Trophoblast cell (in vitro differentiated cells and primary cell): ENCODE measurements at regions not wholly inside any gene's neighbourhood (a gene's known extent, or its start where the extent isn't known, plus 50 kb on each side); places are given as distances from the start of the nearest gene placed in this dataset.

Source experiments
- DNase-seq, 2 donors: peaks; one replicate each; pipeline ENCODE4 v3.0.0-alpha.2; 2016
- H2AFZ ChIP-seq: 2 replicates; pipeline ENCODE4 v1.6.1; 2013; ENCODE audit warnings: low read length, moderate library complexity, mild to moderate bottlenecking; ENCODE audit not compliant: insufficient read depth, poor library complexity
- H2AK5ac ChIP-seq: 2 replicates; pipeline ENCODE4 v1.6.1; 2013; ENCODE audit warnings: mild to moderate bottlenecking, low read length
- H2BK120ac ChIP-seq: 2 replicates; pipeline ENCODE4 v1.6.1; 2013; ENCODE audit warnings: low read length, mild to moderate bottlenecking, moderate library complexity; ENCODE audit not compliant: insufficient read depth, poor library complexity
- H2BK12ac ChIP-seq: 2 replicates; pipeline ENCODE4 v1.6.1; 2013; ENCODE audit warnings: mild to moderate bottlenecking, low read length, moderate library complexity
- H2BK5ac ChIP-seq: 2 replicates; pipeline ENCODE4 v1.6.1; 2013; ENCODE audit warnings: low read length, low read depth, moderate library complexity, mild to moderate bottlenecking; ENCODE audit not compliant: poor library complexity
- H3K14ac ChIP-seq: 2 replicates; pipeline ENCODE4 v1.6.1; 2013; ENCODE audit warnings: mild to moderate bottlenecking, low read length
- H3K18ac ChIP-seq: 2 replicates; pipeline ENCODE4 v1.6.1; 2013; ENCODE audit warnings: mild to moderate bottlenecking, low read length
- H3K23ac ChIP-seq: 2 replicates; pipeline ENCODE4 v1.6.1; 2013; ENCODE audit warnings: low read length
- H3K27ac ChIP-seq: 2 replicates; pipeline ENCODE4 v1.5.1; 2013; ENCODE audit warnings: low read depth, mild to moderate bottlenecking, inconsistent platforms, low read length, moderate library complexity
- H3K27me3 ChIP-seq: 2 replicates; pipeline ENCODE4 v1.6.1; 2013; ENCODE audit warnings: inconsistent platforms, mild to moderate bottlenecking, low read length, moderate library complexity; ENCODE audit not compliant: insufficient read depth
- H3K36me3 ChIP-seq, 2 experiments: 1 replicate in 1 of 2; 2 replicates in 1 of 2; pipeline ENCODE4 v1.6.1; 2013; ENCODE audit warnings: low read length in 2 of 2, mild to moderate bottlenecking in 2 of 2, moderate library complexity in 1 of 2; ENCODE audit not compliant: insufficient read depth in 2 of 2, control insufficient read depth in 1 of 2
- H3K4ac ChIP-seq: 2 replicates; pipeline ENCODE4 v1.6.1; 2013; ENCODE audit warnings: low read depth, mild to moderate bottlenecking, low read length, moderate library complexity
- H3K4me1 ChIP-seq, 2 experiments: 1 replicate in 1 of 2; 2 replicates in 1 of 2; pipeline ENCODE4 v1.6.1; 2013; ENCODE audit warnings: low read length in 2 of 2, mild to moderate bottlenecking in 2 of 2, moderate library complexity in 1 of 2; ENCODE audit not compliant: insufficient read depth in 2 of 2, control insufficient read depth in 1 of 2
- H3K4me2 ChIP-seq: 2 replicates; pipeline ENCODE4 v1.6.1; 2013; ENCODE audit warnings: inconsistent platforms, mild to moderate bottlenecking, low read length, moderate library complexity
- H3K4me3 ChIP-seq: 2 replicates; pipeline ENCODE4 v1.5.1; 2013; ENCODE audit warnings: mild to moderate bottlenecking, low read depth, low read length, inconsistent platforms
- H3K79me1 ChIP-seq: one replicate; pipeline ENCODE4 v1.6.1; 2013; ENCODE audit warnings: low read length
- H3K79me2 ChIP-seq: 2 replicates; pipeline ENCODE4 v1.6.1; 2013; ENCODE audit warnings: low read length, mild to moderate bottlenecking; ENCODE audit not compliant: control insufficient read depth, insufficient read depth, poor library complexity
- H3K9ac ChIP-seq: 2 replicates; pipeline ENCODE4 v1.6.1; 2013; ENCODE audit warnings: mild to moderate bottlenecking, low read length
- H3K9me3 ChIP-seq: 2 replicates; pipeline ENCODE4 v1.6.1; 2013; ENCODE audit warnings: low read depth, mild to moderate bottlenecking, control low read depth, inconsistent platforms, low read length; ENCODE audit not compliant: insufficient read depth
- H4K12ac ChIP-seq: 2 replicates; pipeline ENCODE4 v1.6.1; 2013; ENCODE audit warnings: low read depth, mild to moderate bottlenecking, low read length, moderate library complexity
- H4K8ac ChIP-seq: 2 replicates; pipeline ENCODE4 v1.6.1; 2013; ENCODE audit warnings: low read depth, mild to moderate bottlenecking, low read length, moderate library complexity
- H4K91ac ChIP-seq: one replicate; pipeline ENCODE4 v1.6.1; 2013; ENCODE audit warnings: low read depth, mild to moderate bottlenecking, low read length, moderate library complexity
- WGBS: extraction: QIAGEN DNeasy Blood & Tissue Kit; methylation state at CpG from one replicate; pipeline ENCODE4 v1.1.7; 2013; ENCODE audit warnings: missing lambda C conversion rate; ENCODE audit not compliant: insufficient read length, insufficient coverage; ENCODE audit errors: extremely low coverage; 5-methylcytosine and 5-hydroxymethylcytosine counted together

- no peak overlapping the region for H4K12ac ChIP-seq
- H3K14ac ChIP-seq, result no peak overlapping the region
- no peak overlapping the region for H3K4me3 ChIP-seq
- no peaks in the 10 kb centered on the region for H3K4me1 ChIP-seq
- no peak overlapping the region for H2BK5ac ChIP-seq
- no peaks in the 10 kb centered on the region for H3K79me1 ChIP-seq
- H3K9ac ChIP-seq, result no peak overlapping the region
- H3K4ac ChIP-seq, result no peak overlapping the region
- H2BK120ac ChIP-seq, result no peak overlapping the region
- no CpG with 5 or more reads among the region's 6 CpGs for WGBS
- no peak overlapping the region for H2AFZ ChIP-seq
- H2AK5ac ChIP-seq, result no peak overlapping the region
- no peak overlapping the region for H3K4me2 ChIP-seq
- H3K18ac ChIP-seq, result no peak overlapping the region
- no peaks in the 10 kb centered on the region for H3K79me2 ChIP-seq
- no peak overlapping the region for H4K8ac ChIP-seq
- no peak overlapping the region for H3K27ac ChIP-seq
- H4K91ac ChIP-seq, result no peak overlapping the region
- H3K36me3 ChIP-seq, result no peaks in the 10 kb centered on the region
- H3K27me3 ChIP-seq, result no peaks in the 10 kb centered on the region
- no peak for DNase-seq
- H2BK12ac ChIP-seq, result no peak overlapping the region
- no peak overlapping the region for H3K23ac ChIP-seq
- no peaks in the 10 kb centered on the region for H3K9me3 ChIP-seq
Measured at GRCh38 chr5:4164167-4164566, 568.5 kb downstream of the IRX1 start.

GRCh38 chr5:4180703-4181102 lies 585.1 kb downstream of the IRX1 start:
- H2AFZ ChIP-seq, result no peak overlapping the region
- no peaks in the 10 kb centered on the region for H3K27me3 ChIP-seq
- H2AK5ac ChIP-seq, result no peak overlapping the region
- no peaks in the 10 kb centered on the region for H3K79me2 ChIP-seq
- no peak overlapping the region for H2BK12ac ChIP-seq
- no peaks in the 10 kb centered on the region for H3K36me3 ChIP-seq
- no peak overlapping the region for H4K91ac ChIP-seq
- H2BK120ac ChIP-seq, result no peak overlapping the region
- H3K14ac ChIP-seq, result no peak overlapping the region
- no peak overlapping the region for H4K8ac ChIP-seq
- no peak overlapping the region for H3K4ac ChIP-seq
- no peak overlapping the region for H3K18ac ChIP-seq
- no peak overlapping the region for H3K4me3 ChIP-seq
- H3K9me3 ChIP-seq, result peaks cover 3% of the 10 kb centered on the region
- no peak overlapping the region for H4K12ac ChIP-seq
- H3K9ac ChIP-seq, result no peak overlapping the region
- H3K4me1 ChIP-seq, result no peaks in the 10 kb centered on the region
- no CpG with 5 or more reads among the region's 5 CpGs for WGBS
- no peak overlapping the region for H3K27ac ChIP-seq
- H3K4me2 ChIP-seq, result no peak overlapping the region
- no peak overlapping the region for H3K23ac ChIP-seq
- no peak for DNase-seq
- H3K79me1 ChIP-seq, result no peaks in the 10 kb centered on the region
- no peak overlapping the region for H2BK5ac ChIP-seq

- no peak overlapping the region for H2AK5ac ChIP-seq
- H3K18ac ChIP-seq, result no peak overlapping the region
- H3K4me2 ChIP-seq, result no peak overlapping the region
- no peaks in the 10 kb centered on the region for H3K79me1 ChIP-seq
- H3K4ac ChIP-seq, result no peak overlapping the region
- H3K27ac ChIP-seq, result no peak overlapping the region
- no peak overlapping the region for H3K23ac ChIP-seq
- H3K27me3 ChIP-seq, result no peaks in the 10 kb centered on the region
- no peak overlapping the region for H2BK12ac ChIP-seq
- H4K8ac ChIP-seq, result no peak overlapping the region
- no peaks in the 10 kb centered on the region for H3K36me3 ChIP-seq
- H2BK120ac ChIP-seq, result no peak overlapping the region
- H3K14ac ChIP-seq, result no peak overlapping the region
- H2AFZ ChIP-seq, result no peak overlapping the region
- H4K91ac ChIP-seq, result no peak overlapping the region
- WGBS, result no CpG with 5 or more reads among the region's 5 CpGs
- H3K79me2 ChIP-seq, result no peaks in the 10 kb centered on the region
- H3K9ac ChIP-seq, result no peak overlapping the region
- H3K4me1 ChIP-seq, result no peaks in the 10 kb centered on the region
- no peak overlapping the region for H3K4me3 ChIP-seq
- peaks cover 4% of the 10 kb centered on the region for H3K9me3 ChIP-seq
- H4K12ac ChIP-seq, result no peak overlapping the region
- no peak overlapping the region for H2BK5ac ChIP-seq
- no peak for DNase-seq
Measured at GRCh38 chr5:4182144-4182543, 586.5 kb downstream of the IRX1 start.

GRCh38 chr5:4185127-4185526 lies 589.5 kb downstream of the IRX1 start:
- Histone ChIP-seq H3K4me1 (no peaks in the 10 kb centered on the region), H3K27ac (no peak overlapping the region), H3K18ac (no peak overlapping the region), H2BK12ac (no peak overlapping the region), H2BK120ac (no peak overlapping the region), H4K91ac (no peak overlapping the region), H3K79me2 (no peaks in the 10 kb centered on the region), H3K36me3 (no peaks in the 10 kb centered on the region), H2AK5ac (no peak overlapping the region), H3K4me2 (no peak overlapping the region), H3K4me3 (no peak overlapping the region), H3K14ac (no peak overlapping the region), H3K4ac (no peak overlapping the region), H3K23ac (no peak overlapping the region), H3K9me3 (peaks cover 6% of the 10 kb centered on the region), H4K8ac (no peak overlapping the region), H2BK5ac (no peak overlapping the region), H3K79me1 (no peaks in the 10 kb centered on the region), H4K12ac (no peak overlapping the region), H2AFZ (no peak overlapping the region), H3K9ac (no peak overlapping the region), H3K27me3 (no peaks in the 10 kb centered on the region)
- no peak for DNase-seq
- no CpG with 5 or more reads among the region's 2 CpGs for WGBS
